ENCODE measurements at regions not wholly inside any gene's neighbourhood (a gene's known extent, or its start where the extent isn't known, plus 50 kb on each side); places are given as distances from the start of the nearest gene placed in this dataset.

GRCh38 chr10:65346466-65346865 lies 1579.4 kb upstream of the LRRTM3 start:
- TF ChIP-seq, protein P1, sequence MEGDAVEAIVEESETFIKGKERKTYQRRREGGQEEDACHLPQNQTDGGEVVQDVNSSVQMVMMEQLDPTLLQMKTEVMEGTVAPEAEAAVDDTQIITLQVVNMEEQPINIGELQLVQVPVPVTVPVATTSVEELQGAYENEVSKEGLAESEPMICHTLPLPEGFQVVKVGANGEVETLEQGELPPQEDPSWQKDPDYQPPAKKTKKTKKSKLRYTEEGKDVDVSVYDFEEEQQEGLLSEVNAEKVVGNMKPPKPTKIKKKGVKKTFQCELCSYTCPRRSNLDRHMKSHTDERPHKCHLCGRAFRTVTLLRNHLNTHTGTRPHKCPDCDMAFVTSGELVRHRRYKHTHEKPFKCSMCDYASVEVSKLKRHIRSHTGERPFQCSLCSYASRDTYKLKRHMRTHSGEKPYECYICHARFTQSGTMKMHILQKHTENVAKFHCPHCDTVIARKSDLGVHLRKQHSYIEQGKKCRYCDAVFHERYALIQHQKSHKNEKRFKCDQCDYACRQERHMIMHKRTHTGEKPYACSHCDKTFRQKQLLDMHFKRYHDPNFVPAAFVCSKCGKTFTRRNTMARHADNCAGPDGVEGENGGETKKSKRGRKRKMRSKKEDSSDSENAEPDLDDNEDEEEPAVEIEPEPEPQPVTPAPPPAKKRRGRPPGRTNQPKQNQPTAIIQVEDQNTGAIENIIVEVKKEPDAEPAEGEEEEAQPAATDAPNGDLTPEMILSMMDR (IDR thresholded peaks at IDR 0.05), result no peak
- no peak for TF ChIP-seq POLR2A (IDR thresholded peaks at IDR 0.05)

Measured in Peyer's patch (tissue), 4 donors.